ENCODE measurements at regions not wholly inside any gene's neighbourhood (a gene's known extent, or its start where the extent isn't known, plus 50 kb on each side); places are given as distances from the start of the nearest gene placed in this dataset.

DNA sequence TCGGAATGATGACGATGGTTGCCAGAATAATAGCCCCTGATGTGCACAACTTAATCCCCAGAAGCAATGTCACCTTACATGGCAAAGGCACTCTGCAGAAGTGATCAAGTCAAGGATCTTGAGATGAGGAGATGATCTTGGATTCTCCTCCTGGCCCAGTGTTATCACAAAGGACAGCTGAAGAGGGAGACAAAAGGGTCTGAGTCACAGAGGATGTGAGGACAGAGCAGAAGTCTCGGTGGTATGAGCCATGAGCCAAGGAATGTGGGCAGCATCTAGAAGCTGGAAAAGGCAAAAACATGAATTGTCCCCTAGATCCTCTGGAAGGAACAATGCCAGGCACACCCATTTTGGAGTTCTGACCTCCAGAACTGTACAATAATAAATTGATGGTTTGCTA lies 358.5 kb downstream of the MYCN start (continued):
- TF ChIP-seq, protein P1, sequence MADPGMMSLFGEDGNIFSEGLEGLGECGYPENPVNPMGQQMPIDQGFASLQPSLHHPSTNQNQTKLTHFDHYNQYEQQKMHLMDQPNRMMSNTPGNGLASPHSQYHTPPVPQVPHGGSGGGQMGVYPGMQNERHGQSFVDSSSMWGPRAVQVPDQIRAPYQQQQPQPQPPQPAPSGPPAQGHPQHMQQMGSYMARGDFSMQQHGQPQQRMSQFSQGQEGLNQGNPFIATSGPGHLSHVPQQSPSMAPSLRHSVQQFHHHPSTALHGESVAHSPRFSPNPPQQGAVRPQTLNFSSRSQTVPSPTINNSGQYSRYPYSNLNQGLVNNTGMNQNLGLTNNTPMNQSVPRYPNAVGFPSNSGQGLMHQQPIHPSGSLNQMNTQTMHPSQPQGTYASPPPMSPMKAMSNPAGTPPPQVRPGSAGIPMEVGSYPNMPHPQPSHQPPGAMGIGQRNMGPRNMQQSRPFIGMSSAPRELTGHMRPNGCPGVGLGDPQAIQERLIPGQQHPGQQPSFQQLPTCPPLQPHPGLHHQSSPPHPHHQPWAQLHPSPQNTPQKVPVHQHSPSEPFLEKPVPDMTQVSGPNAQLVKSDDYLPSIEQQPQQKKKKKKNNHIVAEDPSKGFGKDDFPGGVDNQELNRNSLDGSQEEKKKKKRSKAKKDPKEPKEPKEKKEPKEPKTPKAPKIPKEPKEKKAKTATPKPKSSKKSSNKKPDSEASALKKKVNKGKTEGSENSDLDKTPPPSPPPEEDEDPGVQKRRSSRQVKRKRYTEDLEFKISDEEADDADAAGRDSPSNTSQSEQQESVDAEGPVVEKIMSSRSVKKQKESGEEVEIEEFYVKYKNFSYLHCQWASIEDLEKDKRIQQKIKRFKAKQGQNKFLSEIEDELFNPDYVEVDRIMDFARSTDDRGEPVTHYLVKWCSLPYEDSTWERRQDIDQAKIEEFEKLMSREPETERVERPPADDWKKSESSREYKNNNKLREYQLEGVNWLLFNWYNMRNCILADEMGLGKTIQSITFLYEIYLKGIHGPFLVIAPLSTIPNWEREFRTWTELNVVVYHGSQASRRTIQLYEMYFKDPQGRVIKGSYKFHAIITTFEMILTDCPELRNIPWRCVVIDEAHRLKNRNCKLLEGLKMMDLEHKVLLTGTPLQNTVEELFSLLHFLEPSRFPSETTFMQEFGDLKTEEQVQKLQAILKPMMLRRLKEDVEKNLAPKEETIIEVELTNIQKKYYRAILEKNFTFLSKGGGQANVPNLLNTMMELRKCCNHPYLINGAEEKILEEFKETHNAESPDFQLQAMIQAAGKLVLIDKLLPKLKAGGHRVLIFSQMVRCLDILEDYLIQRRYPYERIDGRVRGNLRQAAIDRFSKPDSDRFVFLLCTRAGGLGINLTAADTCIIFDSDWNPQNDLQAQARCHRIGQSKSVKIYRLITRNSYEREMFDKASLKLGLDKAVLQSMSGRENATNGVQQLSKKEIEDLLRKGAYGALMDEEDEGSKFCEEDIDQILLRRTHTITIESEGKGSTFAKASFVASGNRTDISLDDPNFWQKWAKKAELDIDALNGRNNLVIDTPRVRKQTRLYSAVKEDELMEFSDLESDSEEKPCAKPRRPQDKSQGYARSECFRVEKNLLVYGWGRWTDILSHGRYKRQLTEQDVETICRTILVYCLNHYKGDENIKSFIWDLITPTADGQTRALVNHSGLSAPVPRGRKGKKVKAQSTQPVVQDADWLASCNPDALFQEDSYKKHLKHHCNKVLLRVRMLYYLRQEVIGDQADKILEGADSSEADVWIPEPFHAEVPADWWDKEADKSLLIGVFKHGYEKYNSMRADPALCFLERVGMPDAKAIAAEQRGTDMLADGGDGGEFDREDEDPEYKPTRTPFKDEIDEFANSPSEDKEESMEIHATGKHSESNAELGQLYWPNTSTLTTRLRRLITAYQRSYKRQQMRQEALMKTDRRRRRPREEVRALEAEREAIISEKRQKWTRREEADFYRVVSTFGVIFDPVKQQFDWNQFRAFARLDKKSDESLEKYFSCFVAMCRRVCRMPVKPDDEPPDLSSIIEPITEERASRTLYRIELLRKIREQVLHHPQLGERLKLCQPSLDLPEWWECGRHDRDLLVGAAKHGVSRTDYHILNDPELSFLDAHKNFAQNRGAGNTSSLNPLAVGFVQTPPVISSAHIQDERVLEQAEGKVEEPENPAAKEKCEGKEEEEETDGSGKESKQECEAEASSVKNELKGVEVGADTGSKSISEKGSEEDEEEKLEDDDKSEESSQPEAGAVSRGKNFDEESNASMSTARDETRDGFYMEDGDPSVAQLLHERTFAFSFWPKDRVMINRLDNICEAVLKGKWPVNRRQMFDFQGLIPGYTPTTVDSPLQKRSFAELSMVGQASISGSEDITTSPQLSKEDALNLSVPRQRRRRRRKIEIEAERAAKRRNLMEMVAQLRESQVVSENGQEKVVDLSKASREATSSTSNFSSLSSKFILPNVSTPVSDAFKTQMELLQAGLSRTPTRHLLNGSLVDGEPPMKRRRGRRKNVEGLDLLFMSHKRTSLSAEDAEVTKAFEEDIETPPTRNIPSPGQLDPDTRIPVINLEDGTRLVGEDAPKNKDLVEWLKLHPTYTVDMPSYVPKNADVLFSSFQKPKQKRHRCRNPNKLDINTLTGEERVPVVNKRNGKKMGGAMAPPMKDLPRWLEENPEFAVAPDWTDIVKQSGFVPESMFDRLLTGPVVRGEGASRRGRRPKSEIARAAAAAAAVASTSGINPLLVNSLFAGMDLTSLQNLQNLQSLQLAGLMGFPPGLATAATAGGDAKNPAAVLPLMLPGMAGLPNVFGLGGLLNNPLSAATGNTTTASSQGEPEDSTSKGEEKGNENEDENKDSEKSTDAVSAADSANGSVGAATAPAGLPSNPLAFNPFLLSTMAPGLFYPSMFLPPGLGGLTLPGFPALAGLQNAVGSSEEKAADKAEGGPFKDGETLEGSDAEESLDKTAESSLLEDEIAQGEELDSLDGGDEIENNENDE (IDR thresholded peaks at IDR 0.05; ENCODE audit: insufficient replicate concordance, low read length) = no peak
- TF ChIP-seq SUZ12 (IDR thresholded peaks at IDR 0.05; ENCODE audit: low read length) (no peak), TAF1 (IDR thresholded peaks at IDR 0.05; ENCODE audit: low read depth, low read length) (no peak), SIN3A (conservative IDR thresholded peaks at IDR 0.05 in 1 of 2, IDR thresholded peaks at IDR 0.05 in 1 of 2; ENCODE audit: low read depth in 1 of 2, low read length in 2 of 2) (no peak), JUN (IDR thresholded peaks at IDR 0.05; ENCODE audit: low read depth, low read length) (no peak), KDM1A (IDR thresholded peaks at IDR 0.05; ENCODE audit: borderline replicate concordance, low read length) (no peak), RNF2 (IDR thresholded peaks at IDR 0.05; ENCODE audit: borderline replicate concordance, low read depth, low read length, missing control alignments, poor library complexity, severe bottlenecking) (no peak), SP4 (IDR thresholded peaks at IDR 0.05; ENCODE audit: low read length) (no peak), RBBP5 (IDR thresholded peaks at IDR 0.05; ENCODE audit: borderline replicate concordance, low read depth, low read length) (no peak), YY1 (IDR thresholded peaks at IDR 0.05; ENCODE audit: low read depth, low read length) (no peak)
- TF ChIP-seq, protein P2, sequence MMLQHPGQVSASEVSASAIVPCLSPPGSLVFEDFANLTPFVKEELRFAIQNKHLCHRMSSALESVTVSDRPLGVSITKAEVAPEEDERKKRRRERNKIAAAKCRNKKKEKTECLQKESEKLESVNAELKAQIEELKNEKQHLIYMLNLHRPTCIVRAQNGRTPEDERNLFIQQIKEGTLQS (IDR thresholded peaks at IDR 0.05; ENCODE audit: insufficient read depth, low read depth, low read length) = no peak

Data from H1 (cell line).